ENCODE measurements at regions not wholly inside any gene's neighbourhood (a gene's known extent, or its start where the extent isn't known, plus 50 kb on each side); places are given as distances from the start of the nearest gene placed in this dataset.

DNA sequence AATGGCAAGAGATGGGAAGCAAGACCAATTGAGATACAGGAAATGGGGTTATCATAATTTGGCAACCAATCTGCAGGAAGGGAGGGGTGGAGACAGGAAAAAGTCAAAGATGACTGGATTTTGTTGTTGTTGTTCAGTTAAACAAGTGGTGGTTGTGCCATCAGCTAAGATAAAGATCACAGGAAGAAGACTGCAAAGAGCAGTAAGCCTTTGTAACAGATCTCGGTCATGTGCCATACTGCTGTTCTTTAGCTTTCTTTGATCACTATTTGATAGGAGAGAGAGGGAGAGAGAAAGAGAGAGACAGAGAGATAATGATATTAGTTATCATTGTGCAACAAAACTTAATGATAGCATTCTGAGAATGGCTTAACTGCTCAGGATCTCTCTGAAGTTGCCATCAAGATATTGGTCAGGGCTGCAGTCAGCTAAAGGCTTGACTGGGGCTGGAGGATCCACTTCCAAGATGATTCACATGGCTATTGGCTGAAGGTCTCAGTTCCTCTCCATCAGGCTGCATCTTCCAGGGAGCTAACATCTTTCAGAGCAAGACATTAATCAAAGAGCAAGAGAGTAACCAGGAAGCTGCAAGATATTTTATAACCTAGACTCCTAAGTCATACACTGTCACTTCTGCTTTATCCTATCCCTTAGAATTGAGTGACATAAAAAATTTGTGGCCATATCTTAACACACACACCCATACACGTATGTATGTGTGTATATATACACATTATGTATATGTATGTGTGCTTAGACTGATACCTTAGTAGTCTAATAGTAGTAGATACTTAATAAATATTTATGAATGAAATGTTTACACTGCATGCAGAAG lies 405.0 kb downstream of the SHISA9 start:
- intact Hi-C loops (cut with DNase I), result no loop called here
- H3K4me1 ChIP-seq, result no peaks in the 10 kb centered on the region
- H3K4me3 ChIP-seq, result no peak overlapping the region
- TF ChIP-seq, protein P1, sequence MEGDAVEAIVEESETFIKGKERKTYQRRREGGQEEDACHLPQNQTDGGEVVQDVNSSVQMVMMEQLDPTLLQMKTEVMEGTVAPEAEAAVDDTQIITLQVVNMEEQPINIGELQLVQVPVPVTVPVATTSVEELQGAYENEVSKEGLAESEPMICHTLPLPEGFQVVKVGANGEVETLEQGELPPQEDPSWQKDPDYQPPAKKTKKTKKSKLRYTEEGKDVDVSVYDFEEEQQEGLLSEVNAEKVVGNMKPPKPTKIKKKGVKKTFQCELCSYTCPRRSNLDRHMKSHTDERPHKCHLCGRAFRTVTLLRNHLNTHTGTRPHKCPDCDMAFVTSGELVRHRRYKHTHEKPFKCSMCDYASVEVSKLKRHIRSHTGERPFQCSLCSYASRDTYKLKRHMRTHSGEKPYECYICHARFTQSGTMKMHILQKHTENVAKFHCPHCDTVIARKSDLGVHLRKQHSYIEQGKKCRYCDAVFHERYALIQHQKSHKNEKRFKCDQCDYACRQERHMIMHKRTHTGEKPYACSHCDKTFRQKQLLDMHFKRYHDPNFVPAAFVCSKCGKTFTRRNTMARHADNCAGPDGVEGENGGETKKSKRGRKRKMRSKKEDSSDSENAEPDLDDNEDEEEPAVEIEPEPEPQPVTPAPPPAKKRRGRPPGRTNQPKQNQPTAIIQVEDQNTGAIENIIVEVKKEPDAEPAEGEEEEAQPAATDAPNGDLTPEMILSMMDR (IDR thresholded peaks at IDR 0.05), result no peak
- no peak for ATAC-seq
- H3K9me3 ChIP-seq, result no peaks in the 10 kb centered on the region
- no peak overlapping the region for H3K27ac ChIP-seq
- no peak for DNase-seq
- no peaks in the 10 kb centered on the region for H3K36me3 ChIP-seq
- H3K27me3 ChIP-seq (ENCODE audit: low read depth), result no peaks in the 10 kb centered on the region

DNA sequence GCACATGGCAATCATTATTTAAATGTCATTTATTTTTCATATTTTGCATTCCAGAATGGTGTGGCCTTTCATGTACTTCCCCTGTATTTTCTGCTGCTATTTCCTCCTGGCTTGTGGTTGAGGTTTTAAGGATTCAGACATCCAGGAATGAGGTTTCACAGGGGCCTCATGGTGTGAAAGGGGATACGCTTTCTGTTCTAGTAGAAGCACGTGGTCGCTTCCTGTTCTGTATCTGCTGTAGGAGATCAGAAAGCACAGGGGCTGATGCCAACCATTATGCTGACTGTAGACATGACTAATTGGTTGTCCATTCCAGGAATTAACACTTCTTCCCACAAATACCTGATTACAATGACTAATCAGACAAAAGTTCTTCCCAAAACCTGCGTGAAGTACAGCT lies 405.9 kb downstream of the SHISA9 start:
- intact Hi-C loops (cut with DNase I), result no loop called here
- H3K27me3 ChIP-seq (ENCODE audit: low read depth), result no peaks in the 10 kb centered on the region
- H3K4me1 ChIP-seq, result no peaks in the 10 kb centered on the region
- H3K4me3 ChIP-seq, result no peak overlapping the region
- DNase-seq (no peak), ATAC-seq (no peak)
- TF ChIP-seq, protein P1 (IDR thresholded peaks at IDR 0.05), result no peak
- no peak overlapping the region for H3K27ac ChIP-seq
- H3K9me3 ChIP-seq, result no peaks in the 10 kb centered on the region
- no peaks in the 10 kb centered on the region for H3K36me3 ChIP-seq

DNA sequence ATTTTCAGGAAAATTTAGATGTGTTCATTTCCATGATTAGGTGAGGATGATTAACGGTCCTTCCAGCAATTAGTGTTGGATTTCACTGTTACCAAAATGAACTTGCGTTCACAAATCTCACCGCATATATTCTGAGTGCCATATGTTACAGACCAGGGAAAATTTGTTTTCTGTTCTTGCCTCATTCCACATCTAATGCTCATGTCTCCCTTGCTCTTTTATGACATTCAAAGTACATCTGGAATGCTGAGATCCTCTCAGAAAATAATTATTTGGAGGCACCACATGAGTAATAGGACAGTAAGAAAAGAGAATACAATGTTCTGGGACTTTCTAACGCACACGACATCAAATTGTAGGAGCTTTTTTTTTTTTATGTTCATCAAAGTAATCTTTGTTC lies 406.5 kb downstream of the SHISA9 start:
- ATAC-seq, result no peak
- TF ChIP-seq, protein P1 (IDR thresholded peaks at IDR 0.05), result no peak
- Histone ChIP-seq H3K27me3 (ENCODE audit: low read depth) (no peaks in the 10 kb centered on the region), H3K4me1 (no peaks in the 10 kb centered on the region), H3K9me3 (no peaks in the 10 kb centered on the region), H3K36me3 (no peaks in the 10 kb centered on the region), H3K27ac (no peak overlapping the region), H3K4me3 (no peak overlapping the region)
- DNase-seq, result no peak
- intact Hi-C loops (cut with DNase I), result no loop called here

DNA sequence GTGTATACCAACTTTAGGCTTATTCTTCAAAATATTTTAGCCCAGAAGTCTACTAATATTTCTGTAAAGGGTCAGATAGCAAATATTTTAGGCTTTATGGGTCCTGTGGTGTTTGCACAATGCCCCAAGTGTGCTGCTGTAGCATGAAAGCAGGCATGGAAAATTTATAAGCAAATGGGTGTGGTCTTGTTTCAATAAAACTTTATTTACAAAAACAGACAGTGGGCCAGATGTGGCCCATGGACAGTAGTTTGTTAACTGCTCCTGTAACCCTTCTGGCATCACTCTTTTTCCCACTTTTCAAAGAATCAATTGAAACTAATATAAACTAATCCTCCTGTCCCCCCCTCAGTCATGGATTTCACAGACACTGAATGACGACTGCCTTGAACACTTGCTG lies 410.7 kb downstream of the SHISA9 start:
- DNase-seq (no peak), ATAC-seq (no peak)
- H3K27me3 ChIP-seq (ENCODE audit: low read depth), result no peaks in the 10 kb centered on the region
- TF ChIP-seq, protein P1 (IDR thresholded peaks at IDR 0.05), result no peak
- H3K4me3 ChIP-seq, result no peak overlapping the region
- H3K9me3 ChIP-seq, result no peaks in the 10 kb centered on the region
- intact Hi-C loops (cut with DNase I), result no loop called here
- no peaks in the 10 kb centered on the region for H3K36me3 ChIP-seq
- H3K4me1 ChIP-seq, result no peaks in the 10 kb centered on the region
- no peak overlapping the region for H3K27ac ChIP-seq

DNA sequence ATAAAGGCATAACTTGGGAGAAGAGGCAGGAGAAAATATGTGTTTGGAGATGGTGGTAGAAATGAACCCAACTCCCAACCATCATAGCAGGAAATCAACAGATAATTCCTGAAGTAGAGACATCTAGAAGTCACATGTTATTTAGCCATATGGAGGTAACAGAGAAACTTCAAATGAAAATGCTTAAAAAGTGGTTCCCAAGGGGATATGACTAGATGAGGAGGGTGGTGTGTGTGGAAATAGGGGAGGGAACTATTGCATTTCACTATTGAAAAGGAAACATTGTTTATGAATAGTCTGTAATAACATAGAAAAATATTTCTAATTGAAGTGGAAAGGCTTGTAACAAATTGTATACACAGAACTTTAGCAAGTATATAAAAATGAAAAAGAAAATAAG lies 412.0 kb downstream of the SHISA9 start:
- TF ChIP-seq, protein P1 (IDR thresholded peaks at IDR 0.05), result no peak
- DNase-seq (no peak), ATAC-seq (no peak)
- no peak overlapping the region for H3K27ac ChIP-seq
- H3K36me3 ChIP-seq, result no peaks in the 10 kb centered on the region
- H3K4me1 ChIP-seq, result no peaks in the 10 kb centered on the region
- H3K9me3 ChIP-seq, result no peaks in the 10 kb centered on the region
- no peaks in the 10 kb centered on the region for H3K27me3 ChIP-seq (ENCODE audit: low read depth)
- H3K4me3 ChIP-seq, result no peak overlapping the region
- intact Hi-C loops (cut with DNase I), result no loop called here
